ENCODE measurements at regions not wholly inside any gene's neighbourhood (a gene's known extent, or its start where the extent isn't known, plus 50 kb on each side); places are given as distances from the start of the nearest gene placed in this dataset.

DNA sequence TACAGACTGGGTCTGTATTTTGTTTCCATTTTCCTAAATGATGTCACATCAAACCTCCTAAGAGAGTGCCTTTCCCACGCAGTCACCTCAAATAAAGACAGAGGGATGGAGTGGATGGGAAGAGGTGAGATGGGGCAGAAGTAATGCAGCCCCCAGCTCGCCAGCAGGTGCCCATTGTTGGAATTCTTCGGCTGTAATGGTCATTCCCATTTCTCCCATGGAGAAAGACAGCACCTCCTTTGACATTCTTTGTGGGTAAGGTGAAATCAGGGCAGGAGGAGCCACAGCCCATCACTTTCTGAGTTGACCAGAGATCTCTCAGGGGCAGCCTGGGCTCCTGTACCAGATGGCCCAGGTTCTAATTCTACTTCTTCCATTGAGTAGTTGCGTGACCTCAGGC lies 84.4 kb upstream of the NR2F2 start:
- no peak for DNase-seq (ENCODE audit: low read depth in 2 of 2)

DNA sequence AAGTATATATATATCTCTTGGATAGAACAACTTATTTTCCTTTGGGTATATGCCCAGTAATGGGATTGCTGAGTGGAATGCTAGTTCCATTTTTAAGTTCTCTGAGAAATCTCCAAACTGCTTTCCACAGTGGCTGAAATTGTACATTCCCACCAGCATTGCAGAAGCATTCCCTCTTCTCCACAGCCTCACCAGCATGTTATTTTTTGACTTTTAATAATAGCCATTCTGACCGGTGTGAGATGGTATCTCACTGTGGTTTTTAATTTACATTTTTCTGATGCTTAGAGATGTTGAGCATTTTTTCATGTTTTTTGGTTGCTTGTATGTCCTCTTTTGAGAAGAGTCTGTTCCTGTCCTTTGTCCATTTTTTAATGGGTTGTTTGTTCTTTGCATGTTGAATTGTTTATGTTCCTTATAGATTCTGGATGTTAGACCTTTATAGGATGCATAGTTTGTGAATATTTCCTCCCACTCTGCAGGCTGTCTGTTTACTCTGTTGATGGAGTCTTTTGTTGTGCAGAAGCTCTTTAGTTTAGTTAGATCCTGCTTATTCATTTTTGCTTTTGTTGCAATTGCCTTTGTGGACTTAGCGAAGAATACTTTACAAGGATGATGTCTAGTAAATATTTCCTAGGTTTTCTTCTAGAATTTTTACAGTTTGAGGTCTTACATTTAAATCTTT lies 82.7 kb upstream of the NR2F2 start:
- no peak for DNase-seq (ENCODE audit: low read depth in 2 of 2)

DNA sequence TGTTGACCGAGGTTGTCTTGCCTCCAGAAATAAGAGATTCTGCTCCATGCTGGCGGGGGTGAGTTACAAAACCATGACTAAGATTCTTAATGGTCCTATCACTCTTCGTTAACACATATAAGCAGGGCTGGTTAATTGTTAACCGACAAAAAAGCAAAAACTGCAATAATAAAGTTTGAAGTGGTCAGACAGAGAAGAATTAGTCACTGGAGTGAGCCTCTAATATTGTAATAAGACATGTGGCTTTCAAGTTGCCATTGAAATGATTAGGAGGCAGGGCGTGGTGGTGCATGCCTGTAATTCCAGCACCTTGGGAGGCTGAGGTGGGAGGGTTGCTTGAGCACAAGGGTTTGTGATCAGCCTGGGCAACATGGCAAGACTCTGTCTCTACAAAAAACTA lies 78.4 kb upstream of the NR2F2 start:
- no peak for DNase-seq (ENCODE audit: low read depth in 2 of 2)

DNA sequence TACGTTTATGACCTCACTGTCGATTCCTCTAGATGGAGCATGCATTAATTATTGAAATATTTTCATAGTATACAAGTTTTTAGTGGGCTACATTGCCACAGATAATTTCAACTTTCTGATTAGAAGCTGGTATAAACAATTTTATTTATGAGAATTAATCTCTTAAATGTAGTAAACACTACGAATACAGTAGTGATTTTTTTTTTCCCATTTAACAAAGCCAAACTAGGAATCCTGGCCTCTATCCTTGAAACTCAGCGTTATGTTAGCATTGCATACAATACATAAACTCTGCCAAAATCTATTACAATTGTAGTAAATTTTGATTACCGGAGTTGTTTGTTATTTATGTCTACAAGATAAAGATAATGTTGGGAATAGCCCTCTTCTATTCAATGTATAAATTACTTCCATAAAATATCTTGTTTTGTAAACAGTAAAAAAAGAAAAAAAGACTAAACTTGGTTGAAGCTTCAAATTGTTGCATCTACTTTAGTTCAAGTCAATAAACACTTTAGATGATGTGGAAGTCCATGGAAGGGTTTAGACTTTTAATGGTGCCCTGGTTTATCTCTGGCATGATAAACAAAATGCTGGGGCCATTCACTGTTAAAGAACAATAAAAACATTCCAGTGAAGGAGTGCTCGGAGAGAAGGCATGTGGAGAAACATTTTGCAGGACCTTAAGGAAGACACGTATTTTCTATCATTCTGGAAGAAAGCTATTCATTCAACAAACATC lies 77.3 kb upstream of the NR2F2 start:
- DNase-seq (ENCODE audit: low read depth in 2 of 2) = no peak

DNA sequence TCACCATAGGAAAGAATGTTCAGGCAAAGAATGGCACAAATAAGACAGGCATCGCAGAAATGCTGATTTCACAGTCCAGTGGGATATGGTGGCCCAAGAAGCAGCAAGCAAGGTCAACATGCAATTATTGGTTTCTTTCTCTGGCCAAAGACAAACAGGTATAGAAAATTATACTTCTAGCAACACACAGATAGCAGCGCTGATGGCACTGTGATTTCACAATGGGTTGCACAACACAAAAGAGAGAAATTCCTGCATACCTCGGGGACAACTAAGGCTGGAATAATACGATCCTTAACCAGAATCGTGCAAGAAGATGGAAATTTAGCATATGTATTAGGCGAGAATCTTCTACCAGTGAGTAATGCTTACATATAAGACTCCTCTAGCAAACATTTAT lies 76.3 kb upstream of the NR2F2 start:
- DNase-seq (ENCODE audit: low read depth in 2 of 2) = no peak

DNA sequence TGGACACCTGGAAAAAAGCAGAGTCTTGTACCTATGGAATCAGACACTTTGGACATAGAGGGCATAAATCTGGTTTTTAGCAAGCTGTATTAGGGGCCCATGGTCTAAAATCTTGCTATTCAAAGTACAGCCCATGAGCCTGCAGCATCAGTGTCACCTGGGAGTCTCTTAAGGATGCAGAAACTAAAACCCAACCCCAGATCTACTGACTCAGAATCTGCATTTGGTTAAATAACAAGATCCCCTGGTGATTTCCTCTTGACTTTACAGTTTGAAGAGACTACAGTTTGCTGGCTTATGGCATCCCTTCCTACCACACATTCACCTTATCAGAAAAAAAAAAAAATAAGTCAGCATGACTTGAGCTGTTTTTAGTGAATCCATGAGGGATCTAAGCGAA lies 74.9 kb upstream of the NR2F2 start:
- DNase-seq (ENCODE audit: low read depth in 2 of 2) = no peak

DNA sequence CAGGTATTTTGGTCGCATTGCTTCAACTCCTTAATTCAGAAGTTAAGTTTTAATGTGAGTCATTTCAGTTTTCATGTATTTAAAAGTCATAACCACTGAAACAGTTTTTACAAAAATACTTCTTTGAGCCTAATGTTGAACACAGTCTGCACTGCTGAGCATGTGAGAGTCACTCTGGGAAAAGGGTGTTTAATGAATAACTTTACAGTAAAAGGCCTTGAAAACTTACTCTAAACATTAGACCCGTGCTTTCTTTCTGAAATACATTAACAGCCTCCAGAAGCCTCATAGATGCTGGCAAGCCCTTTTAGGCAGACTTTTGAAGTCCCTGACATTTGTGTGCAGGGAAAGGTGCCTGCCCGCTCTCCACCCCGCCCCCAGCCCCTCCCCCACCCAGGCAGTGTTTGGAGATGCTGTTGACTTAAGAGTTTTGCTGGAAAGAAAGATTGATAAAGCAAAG lies 68.9 kb upstream of the NR2F2 start:
- DNase-seq (ENCODE audit: low read depth in 2 of 2) = no peak

DNA sequence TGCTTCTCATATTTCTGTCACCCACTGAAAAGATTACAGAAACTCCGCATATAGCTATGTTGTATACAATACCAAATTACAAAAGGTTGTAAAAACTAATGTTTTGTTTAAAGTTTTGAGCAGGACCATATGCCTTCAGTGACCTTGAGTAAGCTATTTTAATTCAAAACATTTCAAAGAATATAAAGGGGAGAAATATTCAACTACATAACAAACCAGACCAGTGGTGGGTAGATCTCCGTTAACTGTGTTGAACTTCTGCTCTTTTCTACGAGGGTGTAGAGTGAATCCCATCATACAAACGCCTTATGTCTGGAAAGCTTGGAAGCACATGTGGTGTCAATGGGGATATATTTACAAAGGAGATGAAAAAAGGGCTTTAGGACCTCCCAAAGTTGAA lies 68.4 kb upstream of the NR2F2 start:
- no peak for DNase-seq (ENCODE audit: low read depth in 2 of 2)

DNA sequence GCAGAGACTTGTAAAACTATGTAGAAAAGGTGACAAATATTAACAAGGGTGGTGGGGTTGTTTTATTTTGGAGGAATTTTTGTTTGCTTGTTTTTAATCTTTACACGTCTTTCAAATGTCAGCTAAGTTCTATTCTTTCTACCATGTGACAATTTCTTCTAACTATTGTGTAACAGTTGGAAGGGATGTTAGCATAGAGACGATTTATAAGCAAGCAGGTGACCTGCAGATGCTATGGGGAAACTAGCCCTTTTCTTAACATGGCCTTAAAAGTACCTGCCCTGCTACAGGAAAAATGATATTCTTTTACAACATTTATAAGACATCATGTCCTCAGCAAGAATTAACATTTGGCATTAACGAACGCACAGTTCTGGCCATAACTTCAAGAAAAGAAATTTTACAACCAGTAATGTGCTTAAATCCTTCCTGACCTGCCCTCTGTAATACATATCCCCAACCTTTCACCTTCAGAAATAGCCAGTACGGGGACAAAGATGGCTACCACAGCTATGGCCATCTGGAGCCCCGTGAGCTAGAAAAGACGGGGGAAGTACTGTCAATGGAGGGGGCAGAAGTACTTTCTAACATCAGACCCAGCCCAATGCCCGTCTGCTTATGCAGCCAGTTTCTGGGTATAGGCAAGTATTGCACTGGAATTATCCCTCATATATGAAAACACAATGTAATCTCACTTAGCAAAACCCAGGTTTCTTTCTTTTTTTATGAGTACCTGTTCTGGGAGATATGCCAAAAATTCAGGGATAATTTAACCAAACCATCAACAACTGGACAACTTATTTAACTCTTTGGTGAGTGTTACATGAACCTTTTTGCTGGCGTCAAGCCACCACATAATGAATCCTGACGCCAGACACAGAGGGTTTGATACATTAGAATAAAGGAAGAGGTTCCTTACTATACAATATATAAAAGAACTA lies 67.7 kb upstream of the NR2F2 start:
- DNase-seq (ENCODE audit: low read depth in 2 of 2) = no peak

DNA sequence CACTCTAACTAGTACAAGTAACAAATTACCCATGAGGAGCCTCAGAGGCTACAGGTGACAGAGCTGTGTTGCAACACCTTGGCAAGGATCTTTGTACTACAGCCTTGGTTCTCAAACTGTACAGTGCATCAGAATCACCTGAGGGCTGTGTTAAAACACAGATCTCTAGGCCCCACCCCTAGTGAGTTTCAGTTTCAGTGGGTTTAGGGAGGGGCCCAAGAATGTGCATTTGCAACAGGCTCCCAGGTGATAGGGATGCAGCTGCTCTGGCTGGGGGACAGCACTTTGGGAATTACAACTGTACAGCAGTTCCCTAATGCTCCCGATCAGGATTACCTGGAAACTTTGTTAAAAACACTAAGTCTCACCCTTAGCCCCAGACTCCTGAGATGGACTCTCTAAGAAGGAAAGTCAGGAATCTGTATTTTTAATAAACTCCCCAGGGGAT lies 66.1 kb upstream of the NR2F2 start:
- DNase-seq (ENCODE audit: low read depth in 2 of 2) = no peak

DNA sequence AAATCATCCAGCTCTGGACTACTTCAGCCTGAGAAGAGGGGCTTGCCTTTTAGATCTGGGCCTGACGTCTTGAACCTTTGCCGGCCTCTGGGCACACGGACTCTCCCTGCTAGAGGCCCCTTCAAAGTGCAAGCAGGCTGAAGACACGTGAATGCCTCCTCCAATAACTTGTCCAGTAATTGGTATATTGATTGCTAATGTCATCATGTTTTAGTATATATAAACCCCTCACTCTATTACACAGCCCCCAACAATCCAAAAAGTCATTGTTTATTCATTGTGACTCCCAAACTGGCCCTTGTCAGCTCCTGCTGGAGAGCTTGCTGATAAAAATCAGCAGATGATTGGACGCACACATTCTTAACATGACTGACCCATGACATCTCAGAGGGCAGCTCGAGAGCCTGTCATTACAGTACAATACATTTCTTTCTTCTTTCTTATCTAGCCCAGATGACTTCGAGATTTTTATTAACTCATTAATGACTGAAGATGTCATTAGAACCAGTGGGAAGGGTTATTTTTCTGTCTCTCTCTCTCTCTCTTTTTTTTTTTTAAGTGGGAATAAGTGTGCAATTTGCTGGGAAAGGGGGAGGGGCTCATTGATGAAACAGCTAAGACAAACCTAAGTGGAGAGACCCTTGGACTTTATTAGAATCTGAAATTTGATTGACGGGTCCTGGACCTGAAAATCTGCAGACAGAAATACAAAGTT lies 65.5 kb upstream of the NR2F2 start:
- no peak for DNase-seq (ENCODE audit: low read depth in 2 of 2)

DNA sequence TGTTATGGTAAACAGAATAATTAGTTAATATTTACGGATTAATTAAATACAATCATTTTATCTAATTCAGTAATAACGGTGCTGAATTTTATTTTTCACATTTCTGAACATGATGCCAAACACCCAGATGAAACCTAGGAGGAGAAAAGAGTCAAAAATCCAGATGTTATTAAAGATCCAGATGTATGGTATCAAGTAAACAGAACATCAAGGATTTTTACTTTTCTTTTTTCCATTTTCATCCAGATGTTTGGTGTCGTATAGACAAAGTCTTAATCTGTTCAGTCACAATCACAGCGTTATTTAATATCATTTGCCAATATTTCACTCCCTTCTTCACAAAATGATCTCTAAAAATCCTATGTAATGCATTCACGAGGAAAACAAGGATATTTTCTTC lies 64.0 kb upstream of the NR2F2 start:
- no peak for DNase-seq (ENCODE audit: low read depth in 2 of 2)

DNA sequence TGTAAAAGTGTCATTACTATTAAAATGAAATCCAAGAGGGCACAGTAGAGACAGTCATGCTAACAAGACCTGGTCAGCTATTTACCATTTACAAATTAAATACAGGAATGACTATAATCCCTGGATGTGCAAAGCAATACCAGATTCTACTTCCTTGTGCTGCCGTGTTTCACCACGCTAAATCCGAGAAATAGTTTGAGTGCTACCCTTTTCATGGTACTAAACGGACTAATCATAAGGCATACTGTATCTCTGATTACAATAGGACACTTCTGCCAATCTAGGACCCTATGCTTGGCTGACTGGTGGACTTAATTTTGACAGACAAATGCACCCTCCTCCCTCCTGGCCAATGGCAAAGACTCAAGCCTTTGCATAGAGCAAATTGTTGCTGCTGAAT lies 63.0 kb upstream of the NR2F2 start:
- DNase-seq (ENCODE audit: low read depth in 2 of 2) = no peak

DNA sequence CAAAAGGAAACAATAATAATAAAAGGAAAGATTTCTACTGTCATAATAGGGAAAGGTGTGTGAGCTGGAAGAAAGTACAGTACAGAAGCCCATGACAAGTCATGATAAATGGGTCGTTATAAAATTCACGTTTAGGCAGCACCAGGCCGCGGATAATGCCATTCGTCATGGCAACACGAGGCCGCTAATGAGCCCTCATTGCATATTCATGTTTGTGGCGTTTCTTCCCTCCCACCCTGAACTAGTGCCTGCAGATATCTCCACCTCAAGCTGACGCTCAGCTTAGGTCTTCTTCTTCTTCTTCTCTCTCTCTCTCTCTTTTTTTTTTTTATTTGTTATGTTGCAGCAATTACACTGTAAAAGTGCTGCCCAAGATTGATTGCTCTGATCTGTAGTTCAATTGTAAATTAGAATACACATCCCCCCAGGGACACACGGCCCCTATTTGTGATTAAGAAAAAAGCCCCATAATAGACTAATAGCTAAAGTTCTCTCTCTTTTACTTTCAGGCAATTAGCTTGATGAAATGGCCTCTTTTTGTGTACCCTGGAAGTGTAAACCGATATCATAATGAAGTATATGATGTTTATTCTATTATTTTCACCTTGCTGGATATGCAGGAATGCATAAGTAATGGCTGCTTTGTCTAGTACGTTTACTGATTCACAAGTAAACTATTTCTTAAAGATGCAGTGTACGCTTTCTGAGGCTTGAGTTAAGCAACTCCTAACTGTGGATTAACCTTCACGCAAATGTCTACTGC lies 61.9 kb upstream of the NR2F2 start:
- DNase-seq (ENCODE audit: low read depth in 2 of 2) = no peak

DNA sequence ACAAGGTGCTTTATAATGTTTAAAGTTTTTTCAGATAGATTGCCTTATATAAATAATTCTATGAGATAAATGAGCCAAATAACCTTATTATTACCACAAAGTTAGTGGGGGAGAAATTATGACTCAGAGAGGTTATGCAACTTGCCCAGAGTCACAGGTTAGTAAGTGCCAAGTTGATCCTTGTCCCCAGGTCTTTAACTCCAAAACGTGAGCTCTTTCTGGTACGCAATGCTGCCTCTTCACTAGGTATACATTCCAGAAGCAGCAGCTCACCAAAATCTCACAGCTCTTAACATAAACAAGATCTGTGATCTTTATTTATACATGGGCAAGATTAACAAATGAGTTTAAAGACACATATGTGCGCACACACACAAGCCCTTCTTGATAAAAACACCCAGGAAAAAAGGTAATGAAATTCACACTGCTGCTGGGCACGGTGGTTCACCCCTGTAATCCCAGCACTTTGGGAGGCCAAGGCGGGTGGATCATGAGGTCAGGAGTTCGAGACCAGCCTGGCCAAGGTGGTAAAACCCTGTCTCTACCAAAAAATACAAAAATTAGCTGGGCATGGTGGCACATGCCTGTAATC lies 59.8 kb upstream of the NR2F2 start:
- no peak for DNase-seq (ENCODE audit: low read depth in 2 of 2)

DNA sequence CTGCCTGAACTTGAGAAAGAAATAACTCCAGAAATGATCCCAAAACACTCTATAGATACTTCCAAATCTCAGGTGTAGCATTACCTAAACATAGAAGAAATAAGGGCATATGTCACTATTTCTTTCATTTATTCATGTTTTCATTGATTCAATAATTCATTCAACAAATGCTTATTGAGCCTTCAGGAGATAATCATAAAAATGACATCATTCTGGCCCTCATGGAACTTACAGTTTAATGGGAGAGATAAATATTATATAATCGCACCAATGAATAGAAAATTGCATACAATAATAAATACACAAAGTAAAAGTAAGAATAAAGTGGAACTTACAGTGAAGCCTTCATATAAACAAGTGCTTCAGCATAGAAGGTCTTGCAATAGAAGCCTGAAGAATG lies 58.1 kb upstream of the NR2F2 start:
- DNase-seq (ENCODE audit: low read depth in 2 of 2) = no peak

DNA sequence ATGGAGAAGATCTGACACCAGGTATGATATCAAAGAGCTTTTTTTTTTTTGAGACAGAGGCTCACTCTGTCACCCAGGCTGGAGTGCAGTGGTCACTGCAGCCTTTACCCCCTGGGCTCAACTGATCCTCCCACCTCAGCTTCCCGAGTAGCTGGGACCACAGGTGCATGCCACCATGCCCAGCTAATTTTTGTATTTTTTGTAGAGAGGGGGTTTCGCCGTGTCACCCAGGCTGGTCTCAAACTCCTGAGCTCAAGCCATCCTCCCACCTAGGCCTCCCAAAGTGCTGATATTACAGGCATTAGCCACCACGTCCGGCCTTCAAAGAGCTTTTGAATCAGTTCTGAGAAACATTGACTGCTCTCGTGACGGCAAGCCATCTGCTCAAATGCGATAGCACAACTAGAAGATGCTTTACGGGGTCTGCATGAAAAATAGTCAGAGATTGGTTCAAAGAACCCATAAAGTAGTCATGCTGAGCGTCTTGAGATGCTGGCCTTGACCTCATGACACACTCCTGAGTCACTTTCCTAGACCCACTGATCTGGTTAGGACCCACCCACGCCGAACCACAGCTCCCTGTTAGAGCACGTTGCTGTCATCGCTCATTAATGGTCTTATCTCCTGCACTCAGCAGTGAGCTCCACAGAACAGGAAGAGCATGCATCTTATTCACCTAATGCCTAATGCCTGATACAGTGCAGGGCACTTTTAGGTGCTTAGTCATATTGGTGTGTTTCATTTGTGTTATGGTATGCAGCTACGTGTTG lies 57.0 kb upstream of the NR2F2 start:
- DNase-seq (ENCODE audit: low read depth in 2 of 2) = peak; percentile 1 to 7

DNA sequence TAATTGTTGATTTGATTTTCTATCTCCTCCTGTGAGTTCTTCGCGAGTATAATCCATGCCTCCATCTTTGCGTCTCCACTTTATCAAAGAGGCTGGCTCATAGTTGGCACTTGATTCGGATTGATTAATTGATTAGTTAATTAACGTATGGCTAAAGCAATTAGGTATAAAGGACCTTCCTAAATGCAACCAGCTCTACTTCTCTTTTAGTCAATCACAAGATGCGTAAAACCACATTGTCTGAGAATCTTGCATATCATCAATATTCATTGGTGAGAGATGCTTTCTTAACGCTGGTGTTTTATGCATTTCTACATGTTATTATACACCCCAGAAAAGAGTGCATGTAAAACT lies 56.4 kb upstream of the NR2F2 start:
- DNase-seq (ENCODE audit: low read depth in 2 of 2) = no peak

DNA sequence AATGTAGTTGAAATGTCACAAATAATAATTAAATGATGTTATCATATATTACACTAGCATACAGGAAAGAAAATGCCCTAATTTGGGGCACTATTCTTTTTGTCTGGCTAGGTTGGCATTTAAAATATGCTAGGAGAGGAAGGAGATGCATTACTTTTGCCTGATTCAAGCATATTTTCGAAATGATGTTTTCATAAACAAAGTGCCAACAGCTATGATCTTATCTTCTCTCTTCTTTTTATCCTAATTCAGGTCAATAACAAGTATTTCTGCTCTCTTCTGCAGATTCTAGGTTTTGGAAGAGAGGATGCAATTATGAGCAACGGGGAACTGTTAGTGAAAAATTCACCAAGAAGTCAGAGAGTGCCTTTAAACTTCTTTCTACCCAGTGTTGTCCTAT lies 55.8 kb upstream of the NR2F2 start:
- DNase-seq (ENCODE audit: low read depth in 2 of 2) = no peak

All from stimulated activated CD4-positive, alpha-beta T cell treated with anti-CD3 and anti-CD28 coated beads, Interleukin-15, amount 100 ng/mL, for 48 hours (primary cell).